ENCODE measurements at regions not wholly inside any gene's neighbourhood (a gene's known extent, or its start where the extent isn't known, plus 50 kb on each side); places are given as distances from the start of the nearest gene placed in this dataset.
A peak's percentile ranks its signal among the peaks of the same experiment; 100 is the strongest.

GRCh38 chr9:87813119-87813463 is 69.6 kb upstream of the SPATA31E1 start:
- intact Hi-C loops (cut with micrococcal nuclease) = loop anchor here (5.0 kb wide), 1 partner anchor 131 kb away; no protein-coding TSS in a partner anchor
- ATAC-seq (no peak), DNase-seq (no peak)

DNA sequence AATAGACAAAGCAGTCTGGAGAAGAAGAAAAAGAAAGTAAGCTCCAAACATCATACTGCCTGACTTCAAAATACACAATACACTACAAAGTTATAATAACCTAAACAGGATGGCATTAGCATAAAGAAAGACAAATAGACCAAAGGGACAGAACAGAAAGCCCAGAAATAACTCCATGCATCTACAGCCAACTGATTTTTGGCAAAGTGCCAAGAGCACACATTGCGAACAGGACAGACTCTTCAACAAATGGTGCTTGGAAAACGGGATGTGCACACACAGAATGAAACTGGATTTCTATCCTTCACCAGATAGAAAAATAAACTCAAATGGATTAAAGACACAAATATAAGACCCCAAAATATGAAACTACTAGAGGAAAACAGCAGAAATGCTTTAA is 66.6 kb upstream of the SPATA31E1 start:
- ATAC-seq = peak; percentile 66
- intact Hi-C loops (cut with micrococcal nuclease) = no loop called here
- DNase-seq = no peak

- no peak for ATAC-seq
- intact Hi-C loops (cut with micrococcal nuclease) = no loop called here
- no peak for DNase-seq
These were observed 64.4 kb upstream of the SPATA31E1 start for GRCh38 chr9:87818308-87818707.

DNA sequence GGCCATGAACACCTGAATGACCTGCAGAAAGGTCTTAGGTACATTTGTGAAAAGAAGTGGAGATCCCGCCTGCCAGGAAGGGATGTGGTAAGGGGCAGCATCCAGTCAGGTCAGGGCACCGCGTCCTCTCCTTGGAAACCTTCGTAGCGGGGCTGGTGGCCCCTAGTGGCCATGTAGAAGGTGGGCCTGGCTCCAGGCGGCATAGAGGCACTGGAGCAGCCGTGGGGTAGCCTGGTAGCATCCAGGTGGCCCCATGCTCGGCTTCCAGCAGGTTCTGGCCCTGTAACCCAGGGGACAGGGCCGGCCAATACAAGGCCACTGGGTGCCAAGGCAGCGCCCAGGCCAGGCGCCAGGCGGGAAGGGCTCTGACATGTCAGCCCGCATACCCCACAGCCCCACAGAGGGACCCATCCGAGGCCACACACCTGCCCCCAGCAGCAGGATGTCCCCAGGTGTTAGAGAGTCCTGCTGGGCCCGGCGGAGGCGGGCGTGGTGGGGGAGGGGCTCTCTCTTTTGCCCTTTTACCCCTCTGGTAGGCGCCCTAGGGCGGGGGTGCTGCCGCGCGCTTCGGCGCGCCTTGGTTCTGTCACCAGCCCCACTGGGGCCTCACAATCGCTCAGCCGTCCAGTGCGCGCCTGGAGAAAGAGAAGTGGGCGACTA is 58.3 kb upstream of the SPATA31E1 start:
- ATAC-seq (no peak), DNase-seq (no peak)
- intact Hi-C loops (cut with micrococcal nuclease) = no loop called here

GRCh38 chr9:87824886-87825285 is 57.8 kb upstream of the SPATA31E1 start:
- ATAC-seq = no peak
- intact Hi-C loops (cut with micrococcal nuclease) = no loop called here
- DNase-seq = no peak

DNA sequence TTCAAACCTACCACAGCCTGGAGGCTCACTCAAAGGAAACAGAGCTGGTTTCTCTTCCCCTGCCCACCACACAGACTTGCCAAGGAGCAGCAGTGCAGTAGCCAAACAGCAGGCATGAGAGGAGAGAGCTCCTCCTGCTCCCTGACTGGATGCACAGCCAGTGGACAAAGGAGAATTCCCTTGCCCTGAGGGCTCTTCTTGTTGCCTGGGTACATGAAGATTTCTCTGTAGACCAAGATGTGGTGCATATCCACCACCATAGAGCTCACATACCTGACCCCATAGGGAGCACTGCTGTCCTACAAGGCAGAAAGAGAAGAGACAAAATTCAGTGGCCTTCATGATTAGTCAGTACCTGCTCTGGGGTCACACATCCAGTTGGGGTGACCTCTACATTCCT is 56.3 kb upstream of the SPATA31E1 start:
- no peak for ATAC-seq
- intact Hi-C loops (cut with micrococcal nuclease) = no loop called here
- no peak for DNase-seq

GRCh38 chr9:87827341-87827740 is 55.3 kb upstream of the SPATA31E1 start:
- no peak for DNase-seq
- ATAC-seq = no peak
- intact Hi-C loops (cut with micrococcal nuclease) = no loop called here

- DNase-seq (no peak), ATAC-seq (no peak)
- intact Hi-C loops (cut with micrococcal nuclease) = no loop called here
These were observed 52.9 kb upstream of the SPATA31E1 start for GRCh38 chr9:87829756-87830155.

GRCh38 chr9:87830446-87830845 is 52.2 kb upstream of the SPATA31E1 start:
- intact Hi-C loops (cut with micrococcal nuclease) = no loop called here
- DNase-seq = no peak
- ATAC-seq = no peak

DNA sequence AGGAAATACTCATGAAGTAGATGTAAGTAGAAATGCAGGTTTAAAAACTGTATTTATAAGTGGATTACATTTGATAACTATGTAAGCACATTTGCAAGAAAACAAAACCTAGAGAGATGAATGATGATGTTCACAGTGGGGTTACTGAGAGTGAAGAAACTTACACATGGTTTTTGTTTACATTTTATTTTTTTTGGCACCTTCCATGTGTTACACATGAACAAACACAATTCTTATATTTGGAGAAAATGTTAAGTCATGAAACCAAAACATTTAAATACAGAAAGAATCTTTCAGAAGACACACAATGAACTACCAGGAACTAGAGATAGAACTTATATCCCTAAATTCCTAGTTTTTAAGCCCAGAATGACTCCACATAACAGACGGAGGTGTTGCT is 51.5 kb upstream of the SPATA31E1 start:
- intact Hi-C loops (cut with micrococcal nuclease) = no loop called here
- ATAC-seq = no peak
- DNase-seq = no peak

Data from left ventricle myocardium superior (tissue), 1 donor.